PFSK-1 (cell line): ENCODE measurements at regions not wholly inside any gene's neighbourhood (a gene's known extent, or its start where the extent isn't known, plus 50 kb on each side); places are given as distances from the start of the nearest gene placed in this dataset.

Experiments used
- FOXP2 ChIP-seq: optimal IDR thresholded peaks from 2 replicates; pipeline ENCODE3; 2011; ENCODE audit warnings: borderline replicate concordance, control low read depth, inconsistent platforms; ENCODE audit not compliant: insufficient read depth; ENCODE audit errors: extremely low read length, extremely low read depth
- POLR2AphosphoS5 ChIP-seq: IDR thresholded peaks from 2 replicates; pipeline ENCODE4 v1.6.1; 2012; ENCODE audit warnings: low read depth, mild to moderate bottlenecking, control low read depth, low read length, moderate library complexity
- SIN3A ChIP-seq: IDR thresholded peaks from 2 replicates; pipeline ENCODE4 v1.6.1; 2012; ENCODE audit warnings: mild to moderate bottlenecking, low read length, moderate library complexity, borderline replicate concordance; ENCODE audit not compliant: insufficient read depth
- TAF1 ChIP-seq: IDR thresholded peaks from 2 replicates; pipeline ENCODE4 v1.6.1; 2012; ENCODE audit warnings: low read length, control low read depth, borderline replicate concordance; ENCODE audit not compliant: insufficient read depth
- TF ChIP-seq, protein P1 (sequence below), 2 experiments: IDR thresholded peaks; 2 replicates each; pipeline versions ENCODE4 v1.6.1 to v1.8.0; 2011 to 2012; ENCODE audit warnings: low read depth in 2 of 2, low read length in 2 of 2, control low read depth in 1 of 2, inconsistent platforms in 1 of 2, mild to moderate bottlenecking in 1 of 2, moderate library complexity in 1 of 2; ENCODE audit not compliant: insufficient read depth in 1 of 2

DNA sequence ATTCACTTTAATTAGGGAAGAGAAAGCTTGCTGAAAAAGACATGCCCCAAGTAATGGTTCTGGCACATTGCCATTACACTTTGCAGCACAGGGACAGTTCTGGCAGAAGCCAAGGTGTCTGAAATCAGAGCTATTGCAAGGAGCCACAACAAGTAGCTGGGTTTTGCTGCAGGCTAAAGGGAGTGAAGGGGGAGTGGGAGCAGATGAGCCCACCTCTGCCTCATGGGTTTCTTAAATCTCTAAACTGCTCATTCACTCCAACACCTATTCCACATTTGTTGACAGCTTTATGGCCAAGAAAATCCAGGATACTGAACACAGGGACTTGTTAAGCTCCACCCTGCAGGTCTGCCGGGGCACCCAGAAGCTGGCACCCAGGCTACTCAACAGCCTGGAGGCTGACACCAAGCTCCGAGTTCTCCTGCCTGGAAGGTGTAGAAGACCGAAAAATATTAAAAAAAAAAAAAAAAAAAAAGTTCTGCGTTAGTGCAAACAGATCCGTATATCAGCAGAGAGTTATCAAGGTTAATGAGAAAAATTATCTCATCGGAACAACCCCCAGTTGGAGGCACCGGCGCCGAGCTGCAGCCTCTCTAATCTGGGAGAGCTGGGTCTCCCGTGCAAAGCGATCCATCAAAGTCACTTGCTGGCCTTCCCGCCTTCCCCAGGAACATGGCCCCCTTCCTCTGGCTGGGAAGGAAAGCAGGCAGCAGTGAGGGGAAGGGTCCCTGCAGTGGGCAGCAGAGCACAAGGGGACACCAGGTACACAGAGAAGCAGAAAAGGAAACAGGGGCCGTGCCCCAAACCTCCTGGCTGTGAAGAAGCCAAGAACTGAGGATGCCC is 123.7 kb downstream of the HNMT start:
- TF ChIP-seq POLR2AphosphoS5 (no peak), TAF1 (no peak), SIN3A (no peak), FOXP2 (no peak)
- TF ChIP-seq, protein P1, sequence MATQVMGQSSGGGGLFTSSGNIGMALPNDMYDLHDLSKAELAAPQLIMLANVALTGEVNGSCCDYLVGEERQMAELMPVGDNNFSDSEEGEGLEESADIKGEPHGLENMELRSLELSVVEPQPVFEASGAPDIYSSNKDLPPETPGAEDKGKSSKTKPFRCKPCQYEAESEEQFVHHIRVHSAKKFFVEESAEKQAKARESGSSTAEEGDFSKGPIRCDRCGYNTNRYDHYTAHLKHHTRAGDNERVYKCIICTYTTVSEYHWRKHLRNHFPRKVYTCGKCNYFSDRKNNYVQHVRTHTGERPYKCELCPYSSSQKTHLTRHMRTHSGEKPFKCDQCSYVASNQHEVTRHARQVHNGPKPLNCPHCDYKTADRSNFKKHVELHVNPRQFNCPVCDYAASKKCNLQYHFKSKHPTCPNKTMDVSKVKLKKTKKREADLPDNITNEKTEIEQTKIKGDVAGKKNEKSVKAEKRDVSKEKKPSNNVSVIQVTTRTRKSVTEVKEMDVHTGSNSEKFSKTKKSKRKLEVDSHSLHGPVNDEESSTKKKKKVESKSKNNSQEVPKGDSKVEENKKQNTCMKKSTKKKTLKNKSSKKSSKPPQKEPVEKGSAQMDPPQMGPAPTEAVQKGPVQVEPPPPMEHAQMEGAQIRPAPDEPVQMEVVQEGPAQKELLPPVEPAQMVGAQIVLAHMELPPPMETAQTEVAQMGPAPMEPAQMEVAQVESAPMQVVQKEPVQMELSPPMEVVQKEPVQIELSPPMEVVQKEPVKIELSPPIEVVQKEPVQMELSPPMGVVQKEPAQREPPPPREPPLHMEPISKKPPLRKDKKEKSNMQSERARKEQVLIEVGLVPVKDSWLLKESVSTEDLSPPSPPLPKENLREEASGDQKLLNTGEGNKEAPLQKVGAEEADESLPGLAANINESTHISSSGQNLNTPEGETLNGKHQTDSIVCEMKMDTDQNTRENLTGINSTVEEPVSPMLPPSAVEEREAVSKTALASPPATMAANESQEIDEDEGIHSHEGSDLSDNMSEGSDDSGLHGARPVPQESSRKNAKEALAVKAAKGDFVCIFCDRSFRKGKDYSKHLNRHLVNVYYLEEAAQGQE (IDR thresholded peaks at IDR 0.05; ENCODE audit: insufficient read depth in 1 of 2, low read depth in 2 of 2, low read length in 2 of 2): no peak
